CD4-positive, alpha-beta T cell treated with Interleukin-6 at 100 ng/mL for 8 hours (primary cell): ENCODE measurements at regions not wholly inside any gene's neighbourhood (a gene's known extent, or its start where the extent isn't known, plus 50 kb on each side); places are given as distances from the start of the nearest gene placed in this dataset.
A peak's percentile ranks its signal among the peaks of the same experiment; 100 is the strongest.
"Not testable (repeated sequence)": the region's sequence is repeated elsewhere in the genome, so short reads cannot be mapped to it uniquely, and the experiment has no call there.

Source experiments
- DNase-seq: peaks from one replicate; pipeline ENCODE4 v3.0.0-alpha.2; 2020; ENCODE audit warnings: mixed read lengths, low spot score

- no peak for DNase-seq
Measured at GRCh38 chrX:40950546-40950945, 134.7 kb upstream of the USP9X start.

- DNase-seq = not testable (repeated sequence)
Measured at GRCh38 chrX:40951407-40951806, 133.8 kb upstream of the USP9X start.

- DNase-seq = peak; percentile 10
Measured at GRCh38 chrX:40952855-40953254, 132.4 kb upstream of the USP9X start.

- no peak for DNase-seq
Measured at GRCh38 chrX:40953369-40953768, 131.9 kb upstream of the USP9X start.

GRCh38 chrX:40960041-40960440 is 125.2 kb upstream of the USP9X start:
- no peak for DNase-seq

- no peak for DNase-seq
Measured at GRCh38 chrX:40962793-40963407, 122.3 kb upstream of the USP9X start.

GRCh38 chrX:40964008-40964407 is 121.2 kb upstream of the USP9X start:
- no peak for DNase-seq

GRCh38 chrX:40964633-40965586 is 120.3 kb upstream of the USP9X start:
- DNase-seq = no peak

- no peak for DNase-seq
Measured at GRCh38 chrX:40966213-40966820, 118.9 kb upstream of the USP9X start.

GRCh38 chrX:40968180-40968579 is 117.1 kb upstream of the USP9X start:
- DNase-seq = no peak

GRCh38 chrX:40971736-40972135 is 113.5 kb upstream of the USP9X start:
- no peak for DNase-seq

- DNase-seq = no peak
Measured at GRCh38 chrX:40973619-40974018, 111.6 kb upstream of the USP9X start.

- no peak for DNase-seq
Measured at GRCh38 chrX:40975951-40976350, 109.3 kb upstream of the USP9X start.

GRCh38 chrX:40976981-40977380 is 108.3 kb upstream of the USP9X start:
- DNase-seq = no peak

- no peak for DNase-seq
Measured at GRCh38 chrX:40984962-40985361, 100.3 kb upstream of the USP9X start.

- DNase-seq = no peak
Measured at GRCh38 chrX:40987413-40987812, 97.8 kb upstream of the USP9X start.

- DNase-seq = no peak
Measured at GRCh38 chrX:40988100-40988499, 97.1 kb upstream of the USP9X start.

GRCh38 chrX:40993395-40993794 is 91.8 kb upstream of the USP9X start:
- DNase-seq = not testable (repeated sequence)

- DNase-seq = no peak
Measured at GRCh38 chrX:40996886-40997530, 88.2 kb upstream of the USP9X start.

GRCh38 chrX:40998123-40998522 is 87.1 kb upstream of the USP9X start:
- DNase-seq = no peak

- no peak for DNase-seq
Measured at GRCh38 chrX:41001327-41001726, 83.9 kb upstream of the USP9X start.

- DNase-seq = no peak
Measured at GRCh38 chrX:41002026-41002425, 83.2 kb upstream of the USP9X start.
